ENCODE measurements at regions not wholly inside any gene's neighbourhood (a gene's known extent, or its start where the extent isn't known, plus 50 kb on each side); places are given as distances from the start of the nearest gene placed in this dataset.

DNA sequence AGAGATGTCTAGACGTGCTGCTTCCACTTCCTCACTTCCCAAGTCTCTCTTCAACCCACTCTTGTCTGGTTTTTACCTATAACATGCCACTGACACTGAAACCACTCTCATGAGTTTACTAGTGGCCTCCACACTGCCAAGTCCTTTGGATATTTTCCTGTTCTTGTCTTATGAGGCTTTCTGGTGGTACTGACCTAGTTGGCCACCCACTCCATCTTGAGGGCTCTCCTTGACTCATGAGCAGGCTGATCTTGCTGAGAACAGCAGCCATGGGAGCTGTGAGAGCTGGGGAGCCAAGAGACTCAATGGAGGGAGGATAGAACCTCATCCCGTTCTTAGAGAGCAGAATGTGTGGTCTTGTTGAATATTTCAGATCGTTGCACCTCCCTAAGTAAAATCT is 283.4 kb upstream of the PRDM1 start (continued):
- TF ChIP-seq HEYL (CRISPR knock-in tag; IDR thresholded peaks at IDR 0.05) (no peak), TP53 (CRISPR knock-in tag; IDR thresholded peaks at IDR 0.05) (no peak), SREBF2 (IDR thresholded peaks at IDR 0.05) (no peak), JUNB (IDR thresholded peaks at IDR 0.05) (no peak), ZC3H11A (IDR thresholded peaks at IDR 0.05) (no peak), MYC (IDR thresholded peaks at IDR 0.05; ENCODE audit: borderline replicate concordance, low read length) (no peak), NR3C1 (IDR thresholded peaks at IDR 0.05) (no peak), GATA3 (IDR thresholded peaks at IDR 0.05; ENCODE audit: borderline replicate concordance) (no peak), HOXA7 (CRISPR knock-in tag; IDR thresholded peaks at IDR 0.05) (no peak), ESRRA (IDR thresholded peaks at IDR 0.05; ENCODE audit: borderline replicate concordance, low read length) (no peak)
- TF ChIP-seq, protein P1, sequence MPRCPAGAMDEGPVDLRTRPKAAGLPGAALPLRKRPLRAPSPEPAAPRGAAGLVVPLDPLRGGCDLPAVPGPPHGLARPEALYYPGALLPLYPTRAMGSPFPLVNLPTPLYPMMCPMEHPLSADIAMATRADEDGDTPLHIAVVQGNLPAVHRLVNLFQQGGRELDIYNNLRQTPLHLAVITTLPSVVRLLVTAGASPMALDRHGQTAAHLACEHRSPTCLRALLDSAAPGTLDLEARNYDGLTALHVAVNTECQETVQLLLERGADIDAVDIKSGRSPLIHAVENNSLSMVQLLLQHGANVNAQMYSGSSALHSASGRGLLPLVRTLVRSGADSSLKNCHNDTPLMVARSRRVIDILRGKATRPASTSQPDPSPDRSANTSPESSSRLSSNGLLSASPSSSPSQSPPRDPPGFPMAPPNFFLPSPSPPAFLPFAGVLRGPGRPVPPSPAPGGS (IDR thresholded peaks at IDR 0.05), result no peak

DNA sequence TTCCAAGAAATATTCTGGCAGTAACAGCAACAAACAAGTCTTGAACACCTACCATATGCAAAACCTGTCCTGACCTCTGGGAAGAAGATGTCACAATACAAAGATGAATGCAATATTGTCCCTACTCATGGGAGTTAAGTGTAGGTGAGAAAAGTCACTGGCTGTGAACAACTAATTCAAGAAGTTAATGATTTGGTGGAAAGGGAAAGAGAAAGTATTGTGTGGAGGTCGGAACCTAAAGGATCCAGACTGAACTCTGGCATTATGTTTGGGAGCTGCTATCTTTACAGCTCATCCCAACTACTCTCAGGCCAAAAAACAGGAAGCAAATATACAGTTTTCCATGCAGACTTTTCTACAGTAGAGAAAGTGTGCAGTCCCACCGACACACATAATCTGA is 285.3 kb upstream of the PRDM1 start:
- TF ChIP-seq ZSCAN20 (CRISPR knock-in tag; IDR thresholded peaks at IDR 0.05), result no peak
- no peak for TF ChIP-seq MAFK (IDR thresholded peaks at IDR 0.05; ENCODE audit: partially characterized antibody)
- no peak for TF ChIP-seq HOXB13 (CRISPR knock-in tag; IDR thresholded peaks at IDR 0.05; ENCODE audit: low read depth)
- no peak for TF ChIP-seq CBX2 (IDR thresholded peaks at IDR 0.05; ENCODE audit: borderline replicate concordance, low read depth)
- TF ChIP-seq HOXB5 (CRISPR knock-in tag; IDR thresholded peaks at IDR 0.05), result no peak
- no peak for TF ChIP-seq FOXS1 (CRISPR knock-in tag; IDR thresholded peaks at IDR 0.05)
- TF ChIP-seq CHD4 (IDR thresholded peaks at IDR 0.05; ENCODE audit: borderline replicate concordance), result no peak
- TF ChIP-seq, protein P2, sequence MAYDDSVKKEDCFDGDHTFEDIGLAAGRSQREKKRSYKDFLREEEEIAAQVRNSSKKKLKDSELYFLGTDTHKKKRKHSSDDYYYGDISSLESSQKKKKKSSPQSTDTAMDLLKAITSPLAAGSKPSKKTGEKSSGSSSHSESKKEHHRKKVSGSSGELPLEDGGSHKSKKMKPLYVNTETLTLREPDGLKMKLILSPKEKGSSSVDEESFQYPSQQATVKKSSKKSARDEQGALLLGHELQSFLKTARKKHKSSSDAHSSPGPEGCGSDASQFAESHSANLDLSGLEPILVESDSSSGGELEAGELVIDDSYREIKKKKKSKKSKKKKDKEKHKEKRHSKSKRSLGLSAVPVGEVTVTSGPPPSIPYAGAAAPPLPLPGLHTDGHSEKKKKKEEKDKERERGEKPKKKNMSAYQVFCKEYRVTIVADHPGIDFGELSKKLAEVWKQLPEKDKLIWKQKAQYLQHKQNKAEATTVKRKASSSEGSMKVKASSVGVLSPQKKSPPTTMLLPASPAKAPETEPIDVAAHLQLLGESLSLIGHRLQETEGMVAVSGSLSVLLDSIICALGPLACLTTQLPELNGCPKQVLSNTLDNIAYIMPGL (CRISPR knock-in tag; IDR thresholded peaks at IDR 0.05; ENCODE audit: borderline replicate concordance), result no peak
- no peak for TF ChIP-seq CBX8 (IDR thresholded peaks at IDR 0.05)
- TF ChIP-seq JUN (IDR thresholded peaks at IDR 0.05), result no peak
- no peak for TF ChIP-seq RFX5 (IDR thresholded peaks at IDR 0.05)
- no peak for TF ChIP-seq POLR2AphosphoS2 (conservative IDR thresholded peaks at IDR 0.05; ENCODE audit: low read length)
- POLR2A ChIA-PET, result no interaction called here
- H3K4me1 ChIP-seq, result peaks cover 27% of the 10 kb centered on the region
- CTCF ChIA-PET, result no interaction called here
- ATAC-seq, result no peak
- H3K4me3 ChIP-seq, result no peak overlapping the region
- no peak overlapping the region for H3K4me2 ChIP-seq
- 81% methylated on average over 2 of the region's 2 CpGs for WGBS (ENCODE audit: missing lambda C conversion rate)
- no peak for DNase-seq (ENCODE audit: low read depth in 1 of 2, low spot score in 1 of 2)
- no peak overlapping the region; a peak in 1 of 6 replicates for H3K27ac ChIP-seq
- peaks cover 15% of the 10 kb centered on the region; the same call in 2 of the 3 replicates for H3K9me3 ChIP-seq
- no peak for FAIRE-seq

DNA sequence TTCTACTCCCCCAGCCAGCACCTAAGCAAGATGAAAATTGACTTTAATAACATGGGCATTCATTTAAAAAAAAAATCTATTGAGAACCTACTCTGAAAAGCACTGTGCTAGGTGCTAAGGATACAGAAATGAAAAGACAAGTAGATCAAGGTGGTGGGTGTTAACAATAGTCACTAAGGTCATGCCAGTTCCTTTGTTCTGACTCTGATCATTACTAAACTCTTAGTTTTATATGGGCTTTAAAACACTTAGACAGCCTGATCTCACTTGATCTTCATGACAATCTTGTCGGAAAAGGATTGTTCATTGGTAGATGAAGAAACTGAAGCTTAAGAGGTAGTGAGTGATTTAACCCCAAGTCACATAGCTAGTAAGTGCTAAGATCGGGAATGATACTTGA is 285.7 kb upstream of the PRDM1 start:
- H3K9me3 ChIP-seq, result peaks cover 15% of the 10 kb centered on the region; the same call in 2 of the 3 replicates
- POLR2A ChIA-PET, result no interaction called here
- CTCF ChIA-PET, result no interaction called here
- no peak for TF ChIP-seq FOSL2 (IDR thresholded peaks at IDR 0.05)
- no peak for TF ChIP-seq FOSL2 (CRISPR knock-in tag; IDR thresholded peaks at IDR 0.05)
- TF ChIP-seq, protein P2 (CRISPR knock-in tag; IDR thresholded peaks at IDR 0.05; ENCODE audit: borderline replicate concordance), result no peak
- TF ChIP-seq HDAC2 (IDR thresholded peaks at IDR 0.05), result no peak
- no peak for TF ChIP-seq TP53 (CRISPR knock-in tag; IDR thresholded peaks at IDR 0.05)
- no peak for TF ChIP-seq HEYL (CRISPR knock-in tag; IDR thresholded peaks at IDR 0.05)
- no peak for TF ChIP-seq POLR2A (IDR thresholded peaks at IDR 0.05; ENCODE audit: low read length)
- TF ChIP-seq RFX5 (IDR thresholded peaks at IDR 0.05), result no peak
- TF ChIP-seq, protein P3, sequence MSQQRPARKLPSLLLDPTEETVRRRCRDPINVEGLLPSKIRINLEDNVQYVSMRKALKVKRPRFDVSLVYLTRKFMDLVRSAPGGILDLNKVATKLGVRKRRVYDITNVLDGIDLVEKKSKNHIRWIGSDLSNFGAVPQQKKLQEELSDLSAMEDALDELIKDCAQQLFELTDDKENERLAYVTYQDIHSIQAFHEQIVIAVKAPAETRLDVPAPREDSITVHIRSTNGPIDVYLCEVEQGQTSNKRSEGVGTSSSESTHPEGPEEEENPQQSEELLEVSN (IDR thresholded peaks at IDR 0.05; ENCODE audit: borderline replicate concordance, low read depth), result no peak
- TF ChIP-seq EHF (CRISPR knock-in tag; IDR thresholded peaks at IDR 0.05), result no peak
- TF ChIP-seq CHD4 (IDR thresholded peaks at IDR 0.05; ENCODE audit: borderline replicate concordance), result no peak
- TF ChIP-seq POLR2AphosphoS2 (conservative IDR thresholded peaks at IDR 0.05; ENCODE audit: low read length), result no peak
- TF ChIP-seq HOXB5 (CRISPR knock-in tag; IDR thresholded peaks at IDR 0.05), result no peak
- TF ChIP-seq, protein P4, sequence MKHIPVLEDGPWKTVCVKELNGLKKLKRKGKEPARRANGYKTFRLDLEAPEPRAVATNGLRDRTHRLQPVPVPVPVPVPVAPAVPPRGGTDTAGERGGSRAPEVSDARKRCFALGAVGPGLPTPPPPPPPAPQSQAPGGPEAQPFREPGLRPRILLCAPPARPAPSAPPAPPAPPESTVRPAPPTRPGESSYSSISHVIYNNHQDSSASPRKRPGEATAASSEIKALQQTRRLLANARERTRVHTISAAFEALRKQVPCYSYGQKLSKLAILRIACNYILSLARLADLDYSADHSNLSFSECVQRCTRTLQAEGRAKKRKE (CRISPR knock-in tag; IDR thresholded peaks at IDR 0.05; ENCODE audit: low read depth), result no peak
- no peak for TF ChIP-seq EP300 (IDR thresholded peaks at IDR 0.05)
- TF ChIP-seq PHF8 (IDR thresholded peaks at IDR 0.05; ENCODE audit: borderline replicate concordance, low read depth), result no peak
- no peak for TF ChIP-seq CBX8 (IDR thresholded peaks at IDR 0.05)
- H3K4me3 ChIP-seq, result no peak overlapping the region
- 87% methylated on average over 2 of the region's 2 CpGs for WGBS (ENCODE audit: missing lambda C conversion rate)
- no peak for ATAC-seq
- no peak for DNase-seq (ENCODE audit: low read depth in 1 of 2, low spot score in 1 of 2)
- H3K4me2 ChIP-seq, result no peak overlapping the region
- no peak for FAIRE-seq
- no peak overlapping the region; a peak in 1 of 6 replicates for H3K27ac ChIP-seq
- H3K4me1 ChIP-seq, result peaks cover 27% of the 10 kb centered on the region
